ENCODE measurements at regions not wholly inside any gene's neighbourhood (a gene's known extent, or its start where the extent isn't known, plus 50 kb on each side); places are given as distances from the start of the nearest gene placed in this dataset.
"Not testable (repeated sequence)": the region's sequence is repeated elsewhere in the genome, so short reads cannot be mapped to it uniquely, and the experiment has no call there.

DNA sequence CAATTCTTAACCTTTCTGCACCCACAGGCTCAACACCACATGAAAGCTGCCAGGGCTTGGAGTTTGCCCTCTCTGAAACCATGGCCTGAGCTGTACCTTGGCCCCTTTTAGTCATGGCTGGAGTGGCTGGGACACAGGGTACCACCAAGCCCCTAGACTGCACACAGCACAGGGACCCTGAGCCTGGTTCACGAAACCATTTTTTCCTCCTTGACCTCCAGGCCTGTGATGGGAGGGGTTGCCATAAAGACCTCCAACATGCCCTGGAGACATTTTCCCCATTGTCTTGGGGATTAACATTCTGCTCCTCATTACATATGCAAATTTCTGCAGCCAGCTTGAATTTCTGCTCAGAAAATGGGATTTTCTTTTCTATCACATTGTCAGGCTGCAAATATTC lies 113.4 kb downstream of the XPNPEP1 start:
- intact Hi-C loops (cut with DNase I; ENCODE audit: low total_unique reads); H3K27ac ChIP-seq: not testable (repeated sequence)

DNA sequence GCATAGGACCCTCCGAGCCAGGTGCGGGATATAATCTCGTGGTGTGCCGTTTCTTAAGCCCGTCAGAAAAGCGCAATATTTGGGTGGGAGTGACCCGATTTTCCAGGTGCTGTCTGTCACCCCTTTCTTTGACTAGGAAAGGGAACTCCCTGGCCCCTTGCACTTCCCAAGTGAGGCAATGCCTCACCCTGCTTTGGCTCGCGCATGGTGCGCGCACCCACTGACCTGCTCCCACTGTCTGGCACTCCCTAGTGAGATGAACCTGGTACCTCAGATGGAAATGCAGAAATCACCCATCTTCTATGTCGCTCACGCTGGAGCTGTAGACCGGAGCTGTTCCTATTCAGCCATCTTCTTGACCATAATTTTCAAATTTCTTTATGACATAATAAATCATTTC lies 122.1 kb downstream of the XPNPEP1 start:
- intact Hi-C loops (cut with DNase I; ENCODE audit: low total_unique reads); H3K4me1 ChIP-seq; H3K36me3 ChIP-seq; H3K4me3 ChIP-seq; H3K9me3 ChIP-seq; H3K27me3 ChIP-seq; H3K27ac ChIP-seq; DNase-seq: not testable (repeated sequence)

More for the DNA sequence above, 113.4 kb downstream of the XPNPEP1 start:
- not testable (repeated sequence) for H3K36me3 ChIP-seq, DNase-seq, H3K4me1 ChIP-seq, H3K9me3 ChIP-seq, H3K4me3 ChIP-seq, H3K27me3 ChIP-seq

DNA sequence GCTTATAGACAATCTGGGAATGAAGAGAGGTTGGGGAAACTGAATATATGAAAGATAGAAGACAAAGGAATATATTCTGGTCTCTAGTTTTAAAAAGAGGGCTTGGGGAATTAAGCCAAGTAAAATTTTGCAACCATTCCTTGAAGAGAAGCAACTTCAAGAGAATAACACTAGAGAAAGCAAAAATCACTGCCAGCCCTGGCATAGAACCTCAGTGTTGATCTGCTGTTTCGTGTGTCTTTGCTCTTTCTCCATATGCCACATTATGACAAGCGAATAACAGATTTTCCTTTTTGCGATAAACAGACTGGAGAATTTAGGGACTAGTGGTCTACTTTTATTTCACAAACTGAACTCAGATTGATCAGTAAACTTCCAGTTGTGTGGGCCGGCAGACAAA lies 132.7 kb downstream of the XPNPEP1 start:
- intact Hi-C loops (cut with DNase I; ENCODE audit: low total_unique reads), result no loop called here
- no peaks in the 10 kb centered on the region for H3K9me3 ChIP-seq
- TF ChIP-seq, protein P1, sequence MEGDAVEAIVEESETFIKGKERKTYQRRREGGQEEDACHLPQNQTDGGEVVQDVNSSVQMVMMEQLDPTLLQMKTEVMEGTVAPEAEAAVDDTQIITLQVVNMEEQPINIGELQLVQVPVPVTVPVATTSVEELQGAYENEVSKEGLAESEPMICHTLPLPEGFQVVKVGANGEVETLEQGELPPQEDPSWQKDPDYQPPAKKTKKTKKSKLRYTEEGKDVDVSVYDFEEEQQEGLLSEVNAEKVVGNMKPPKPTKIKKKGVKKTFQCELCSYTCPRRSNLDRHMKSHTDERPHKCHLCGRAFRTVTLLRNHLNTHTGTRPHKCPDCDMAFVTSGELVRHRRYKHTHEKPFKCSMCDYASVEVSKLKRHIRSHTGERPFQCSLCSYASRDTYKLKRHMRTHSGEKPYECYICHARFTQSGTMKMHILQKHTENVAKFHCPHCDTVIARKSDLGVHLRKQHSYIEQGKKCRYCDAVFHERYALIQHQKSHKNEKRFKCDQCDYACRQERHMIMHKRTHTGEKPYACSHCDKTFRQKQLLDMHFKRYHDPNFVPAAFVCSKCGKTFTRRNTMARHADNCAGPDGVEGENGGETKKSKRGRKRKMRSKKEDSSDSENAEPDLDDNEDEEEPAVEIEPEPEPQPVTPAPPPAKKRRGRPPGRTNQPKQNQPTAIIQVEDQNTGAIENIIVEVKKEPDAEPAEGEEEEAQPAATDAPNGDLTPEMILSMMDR (IDR thresholded peaks at IDR 0.05), result no peak

DNA sequence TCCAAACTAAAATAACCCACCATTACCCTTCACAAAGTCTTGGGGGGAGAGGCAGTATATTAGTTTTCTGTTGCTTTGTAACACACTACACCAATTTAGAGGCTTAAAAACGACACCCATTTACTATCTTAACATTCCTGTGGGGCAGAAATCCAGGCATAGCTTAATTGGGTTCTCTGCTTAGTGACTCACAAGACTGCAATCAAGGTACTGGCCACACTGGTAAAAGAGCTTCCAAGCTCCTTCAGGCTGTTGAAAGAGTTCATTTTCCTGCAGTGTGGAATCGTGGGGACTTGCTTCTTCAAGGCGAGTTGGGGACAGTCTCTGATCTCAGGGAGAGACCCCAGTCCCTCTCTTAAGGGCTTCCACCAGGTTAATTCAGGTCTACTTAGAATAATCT lies 139.1 kb downstream of the XPNPEP1 start:
- DNase-seq, result no peak
- intact Hi-C loops (cut with DNase I; ENCODE audit: low total_unique reads), result no loop called here
- H3K4me1 ChIP-seq, result no peaks in the 10 kb centered on the region
- H3K9me3 ChIP-seq, result no peaks in the 10 kb centered on the region
- H3K4me3 ChIP-seq, result no peak overlapping the region
- no peak overlapping the region for H3K27ac ChIP-seq
- TF ChIP-seq, protein P1 (IDR thresholded peaks at IDR 0.05), result no peak
- no peaks in the 10 kb centered on the region for H3K36me3 ChIP-seq
- H3K27me3 ChIP-seq, result no peaks in the 10 kb centered on the region

More for the DNA sequence above, 132.7 kb downstream of the XPNPEP1 start:
- Histone ChIP-seq H3K4me1 (no peaks in the 10 kb centered on the region), H3K27ac (no peak overlapping the region), H3K4me3 (no peak overlapping the region), H3K36me3 (no peaks in the 10 kb centered on the region), H3K27me3 (no peaks in the 10 kb centered on the region)
- DNase-seq, result no peak

DNA sequence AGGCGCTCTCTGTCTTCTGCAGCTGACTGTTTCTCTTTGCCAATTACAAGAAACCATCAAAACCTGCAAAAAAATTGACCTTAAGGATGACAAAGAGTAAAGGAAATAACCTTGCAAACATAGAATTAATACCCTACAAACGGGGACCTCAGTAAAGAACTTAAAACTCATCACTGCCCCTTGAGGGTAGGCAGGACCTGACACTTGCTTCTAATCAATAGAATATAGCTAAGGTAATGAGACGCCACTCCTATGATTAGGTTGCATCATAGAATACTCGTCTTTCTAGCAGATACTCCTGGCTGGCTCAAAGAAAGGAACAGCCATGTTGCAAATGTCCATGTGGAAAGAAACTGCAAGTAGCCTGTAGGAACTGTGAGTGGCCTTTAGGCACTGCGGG lies 140.0 kb downstream of the XPNPEP1 start:
- intact Hi-C loops (cut with DNase I; ENCODE audit: low total_unique reads), result no loop called here
- no peak for DNase-seq
- no peak overlapping the region for H3K27ac ChIP-seq
- no peaks in the 10 kb centered on the region for H3K9me3 ChIP-seq
- no peaks in the 10 kb centered on the region for H3K36me3 ChIP-seq
- no peak overlapping the region for H3K4me3 ChIP-seq
- H3K4me1 ChIP-seq, result no peaks in the 10 kb centered on the region
- TF ChIP-seq, protein P1 (IDR thresholded peaks at IDR 0.05), result no peak
- H3K27me3 ChIP-seq, result no peaks in the 10 kb centered on the region

DNA sequence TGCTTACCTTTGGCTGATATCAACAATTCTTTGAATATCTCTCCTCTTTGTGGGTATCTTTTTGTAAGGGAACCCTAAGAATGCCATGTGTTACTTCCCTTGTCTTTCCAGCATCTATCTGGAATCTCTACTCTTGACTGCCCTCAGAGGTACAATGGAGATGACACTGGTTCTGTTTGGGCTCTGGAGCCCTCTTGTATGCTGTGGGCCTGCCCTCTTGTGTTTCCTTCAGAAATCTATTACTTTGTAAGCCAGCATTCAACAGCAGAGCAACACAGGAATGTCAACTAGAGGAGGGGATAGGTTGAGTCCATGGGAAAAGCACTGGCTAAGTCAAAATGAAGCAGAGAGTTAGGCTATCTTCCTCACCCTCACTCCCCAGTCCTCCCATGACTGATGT lies 142.3 kb downstream of the XPNPEP1 start:
- DNase-seq, result no peak
- intact Hi-C loops (cut with DNase I; ENCODE audit: low total_unique reads), result no loop called here
- TF ChIP-seq, protein P1 (IDR thresholded peaks at IDR 0.05), result no peak

DNA sequence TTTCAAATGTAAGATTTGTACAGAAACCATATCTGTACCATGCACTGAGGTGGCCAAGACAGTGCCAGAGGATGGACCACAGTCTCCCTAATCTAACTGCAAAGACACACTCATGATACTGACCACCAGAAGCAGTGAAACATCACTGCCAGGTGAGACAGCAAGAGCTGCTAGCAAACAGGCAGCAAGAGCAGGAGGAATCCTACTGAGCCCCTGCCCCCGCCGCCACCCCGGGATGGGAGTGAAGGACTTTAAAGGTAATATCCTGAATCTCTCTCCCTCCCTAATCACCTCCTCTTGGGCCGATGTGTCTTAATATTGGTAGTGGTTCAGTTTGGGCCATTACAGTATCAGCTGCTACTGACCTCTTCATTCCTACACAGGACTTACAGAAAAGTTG lies 144.3 kb downstream of the XPNPEP1 start:
- Histone ChIP-seq H3K27ac (no peak overlapping the region), H3K27me3 (no peaks in the 10 kb centered on the region), H3K9me3 (no peaks in the 10 kb centered on the region), H3K4me1 (no peaks in the 10 kb centered on the region), H3K36me3 (no peaks in the 10 kb centered on the region), H3K4me3 (no peak overlapping the region)
- intact Hi-C loops (cut with DNase I; ENCODE audit: low total_unique reads), result no loop called here
- no peak for DNase-seq
- TF ChIP-seq, protein P1 (IDR thresholded peaks at IDR 0.05), result no peak

More for the DNA sequence above, 142.3 kb downstream of the XPNPEP1 start:
- no peak overlapping the region for H3K4me3 ChIP-seq
- H3K27ac ChIP-seq, result no peak overlapping the region
- no peaks in the 10 kb centered on the region for H3K4me1 ChIP-seq
- no peaks in the 10 kb centered on the region for H3K27me3 ChIP-seq
- no peaks in the 10 kb centered on the region for H3K36me3 ChIP-seq
- H3K9me3 ChIP-seq, result no peaks in the 10 kb centered on the region
